ENCODE measurements at regions not wholly inside any gene's neighbourhood (a gene's known extent, or its start where the extent isn't known, plus 50 kb on each side); places are given as distances from the start of the nearest gene placed in this dataset.

DNA sequence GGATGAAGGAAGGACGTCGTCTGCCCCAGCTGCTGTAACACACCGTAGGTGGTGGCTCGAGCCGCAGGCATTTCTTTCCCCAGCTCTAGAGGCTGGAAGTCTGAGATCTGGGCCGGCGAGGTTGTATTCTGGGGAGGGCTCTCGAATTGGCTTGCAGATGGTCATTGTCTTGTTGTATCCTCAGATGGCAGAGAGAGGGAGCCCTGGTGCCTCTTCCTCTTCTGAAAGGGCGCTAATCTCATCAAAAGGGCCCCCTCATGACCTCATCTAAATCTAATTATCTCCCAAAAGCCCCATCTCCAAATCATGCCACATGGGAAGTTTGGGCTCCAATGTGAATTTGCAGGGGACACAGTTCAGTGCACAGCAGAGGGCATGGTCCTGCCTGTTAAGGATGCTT is 109.0 kb downstream of the SIK1 start:
- DNase-seq (ENCODE audit: low read depth in 2 of 2) = no peak

DNA sequence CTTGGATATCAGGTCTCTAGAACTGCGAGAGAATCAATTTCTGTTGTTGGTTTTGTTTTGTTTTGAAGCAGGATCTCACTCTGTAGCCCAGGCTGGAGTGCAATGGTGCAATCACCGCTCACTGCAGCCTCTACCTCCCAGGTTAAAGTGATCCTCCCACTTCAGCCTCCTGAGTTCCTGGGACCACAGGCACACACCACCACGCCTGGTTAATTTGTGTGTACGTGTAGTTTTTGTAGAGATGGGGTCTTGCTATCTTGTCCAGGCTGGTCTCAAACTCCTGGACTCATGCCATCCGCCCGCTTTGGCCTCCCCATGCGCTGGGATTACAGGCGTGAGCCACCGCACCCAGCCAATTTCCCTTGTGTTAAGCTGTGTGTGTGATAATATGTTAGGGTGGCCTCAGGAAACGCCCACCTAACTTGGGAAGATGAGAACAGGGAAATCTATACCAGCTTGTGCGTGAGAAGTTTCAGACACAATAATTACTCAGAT is 109.6 kb downstream of the SIK1 start:
- DNase-seq (ENCODE audit: low read depth in 2 of 2) = no peak

DNA sequence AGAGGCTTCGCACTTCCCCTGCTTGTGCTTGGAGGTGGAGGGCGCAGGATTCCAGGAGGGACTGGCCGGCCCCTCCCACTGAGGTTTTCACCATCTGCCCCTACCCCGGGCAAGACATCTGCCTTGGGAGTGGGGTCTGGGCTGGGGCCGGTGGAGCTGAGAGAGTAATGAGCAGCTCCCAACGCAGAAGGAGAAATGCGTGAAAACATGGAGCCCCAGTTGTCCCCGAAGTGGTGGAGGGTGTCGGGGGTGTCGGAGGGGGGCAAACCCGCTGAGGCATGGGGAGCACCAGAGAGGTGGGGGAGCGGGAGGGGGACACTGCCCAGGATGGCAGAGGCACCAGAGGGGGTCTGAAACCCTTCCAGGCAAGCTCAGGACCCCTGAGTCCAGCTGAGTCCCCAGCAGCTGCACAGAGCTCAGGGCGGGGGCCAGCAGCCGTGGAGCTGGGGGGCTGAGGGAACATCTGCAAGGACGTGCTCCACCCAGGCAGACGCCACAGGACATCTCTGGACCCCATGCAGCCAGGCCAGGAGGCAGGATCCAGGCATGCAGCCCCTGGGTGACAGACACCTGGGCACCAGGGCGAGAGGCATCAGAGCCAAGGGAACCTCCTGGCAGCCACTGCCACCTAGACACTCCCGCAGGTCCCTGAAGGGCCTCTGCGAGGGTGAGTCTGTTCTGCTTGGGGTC is 110.6 kb downstream of the SIK1 start:
- DNase-seq (ENCODE audit: low read depth in 2 of 2) = no peak

- DNase-seq (ENCODE audit: low read depth in 2 of 2) = no peak
Observed at GRCh38 chr21:43315244-43316137, 111.4 kb downstream of the SIK1 start.

- no peak for DNase-seq (ENCODE audit: low read depth in 2 of 2)
Observed at GRCh38 chr21:43313939-43314405, 113.0 kb downstream of the SIK1 start.

GRCh38 chr21:43313221-43313938 is 113.6 kb downstream of the SIK1 start:
- no peak for DNase-seq (ENCODE audit: low read depth in 2 of 2)

DNA sequence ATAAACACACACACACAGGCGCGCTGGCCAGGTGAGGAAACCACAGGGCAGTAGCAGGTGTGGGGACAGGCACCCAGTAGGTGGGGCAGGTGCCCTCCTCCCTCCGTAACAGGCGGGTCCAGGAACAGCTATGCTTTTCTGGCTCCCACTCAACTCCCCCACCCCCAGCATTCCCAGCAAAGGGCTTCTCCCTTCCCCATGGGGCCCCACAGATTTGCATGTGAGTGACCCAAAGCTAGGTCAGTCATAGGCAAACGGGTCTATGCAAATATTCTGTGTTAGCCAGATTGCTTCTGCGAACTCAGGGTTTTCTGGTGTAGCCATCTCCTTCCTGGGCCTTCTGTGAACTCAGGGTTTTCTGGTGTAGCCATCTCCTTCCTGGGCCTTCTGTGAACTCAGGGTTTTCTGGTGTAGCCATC is 114.2 kb downstream of the SIK1 start:
- DNase-seq (ENCODE audit: low read depth in 2 of 2) = no peak

- DNase-seq (ENCODE audit: low read depth in 2 of 2) = no peak
Observed at GRCh38 chr21:43312011-43312410, 114.9 kb downstream of the SIK1 start.

GRCh38 chr21:43311301-43311817 is 115.6 kb downstream of the SIK1 start:
- DNase-seq (ENCODE audit: low read depth in 2 of 2) = no peak

DNA sequence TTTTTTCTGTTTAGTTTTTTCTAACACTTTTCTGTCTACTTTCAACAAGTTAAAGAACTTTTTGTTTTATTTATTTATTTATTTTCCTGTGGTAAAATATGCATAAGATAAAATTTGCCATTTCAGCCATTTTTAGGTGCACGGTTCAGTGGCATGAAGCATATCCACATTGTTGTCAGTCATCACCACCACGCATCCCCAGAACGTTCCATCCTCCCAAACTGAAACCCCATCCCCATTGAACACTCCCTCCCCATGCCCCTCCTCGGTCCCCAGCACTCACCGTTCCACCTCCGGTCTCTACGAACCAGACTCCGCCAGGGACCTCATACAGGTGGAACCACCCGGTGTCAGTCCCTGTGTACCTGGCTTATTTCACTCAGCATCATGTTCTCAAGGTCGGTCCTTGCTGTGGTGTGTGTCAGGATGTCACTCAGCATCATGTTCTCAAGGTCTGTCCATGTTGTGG is 118.1 kb downstream of the SIK1 start:
- DNase-seq (ENCODE audit: low read depth in 2 of 2) = no peak

- no peak for DNase-seq (ENCODE audit: low read depth in 2 of 2)
Observed at GRCh38 chr21:43308101-43308814, 118.7 kb downstream of the SIK1 start.

DNA sequence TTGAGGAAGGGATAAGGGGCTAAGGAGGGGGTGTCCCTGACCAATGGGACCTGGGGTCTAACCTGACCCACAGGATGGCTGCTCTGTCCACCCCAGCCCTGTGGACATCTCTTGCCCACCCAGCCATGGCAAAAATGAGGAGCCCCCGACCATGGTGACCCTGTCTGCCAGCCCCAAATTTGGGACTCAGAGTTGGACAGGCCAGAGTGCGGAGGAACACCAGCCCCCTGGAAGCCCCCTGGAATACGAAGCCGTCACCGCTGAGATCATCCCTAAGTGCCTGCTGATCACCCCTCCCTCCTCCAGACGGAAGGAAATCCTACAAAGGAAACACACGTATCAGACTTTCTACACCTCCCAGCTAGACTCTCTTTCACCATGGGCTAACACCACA is 119.3 kb downstream of the SIK1 start:
- no peak for DNase-seq (ENCODE audit: low read depth in 2 of 2)

DNA sequence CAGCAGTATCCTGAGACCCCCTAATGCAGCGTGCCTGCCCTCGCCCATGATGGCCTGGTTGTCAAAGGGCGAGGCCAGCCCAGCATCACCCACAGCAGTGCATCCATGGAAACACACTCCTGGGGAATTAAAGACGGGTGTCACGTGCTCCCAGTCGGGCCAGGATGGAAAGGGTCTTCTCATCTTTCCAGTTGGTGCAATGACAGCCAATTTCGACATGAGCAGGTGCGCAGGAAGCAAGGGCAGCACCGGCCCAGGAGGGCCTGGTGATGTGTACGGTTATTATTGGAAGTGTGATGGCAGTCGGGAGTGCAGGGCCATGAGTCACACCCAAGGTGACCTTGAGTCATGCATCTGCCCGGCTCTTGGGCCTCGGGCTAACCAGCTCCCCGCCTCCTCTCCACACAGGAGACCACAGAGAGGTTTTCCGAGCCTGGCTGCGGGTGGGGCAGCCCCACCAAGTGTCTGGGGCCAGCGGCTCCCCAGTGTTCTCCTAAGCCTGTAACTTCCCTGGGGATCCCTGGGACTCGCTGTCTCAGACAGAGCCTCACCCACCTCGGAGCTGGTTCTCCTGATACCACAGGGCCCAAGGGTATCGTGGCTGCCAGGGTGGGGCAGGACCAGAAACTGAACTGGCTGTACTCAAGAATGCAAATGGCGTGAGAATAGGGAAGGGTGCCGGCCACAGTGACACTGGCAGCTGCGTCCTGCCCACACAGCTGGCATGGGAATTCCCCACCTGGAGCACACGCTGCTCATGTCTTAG is 119.8 kb downstream of the SIK1 start:
- no peak for DNase-seq (ENCODE audit: low read depth in 2 of 2)

- DNase-seq (ENCODE audit: low read depth in 2 of 2) = no peak
Observed at GRCh38 chr21:43306391-43306790, 120.5 kb downstream of the SIK1 start.

- DNase-seq (ENCODE audit: low read depth in 2 of 2) = no peak
Observed at GRCh38 chr21:43305811-43306311, 121.1 kb downstream of the SIK1 start.

DNA sequence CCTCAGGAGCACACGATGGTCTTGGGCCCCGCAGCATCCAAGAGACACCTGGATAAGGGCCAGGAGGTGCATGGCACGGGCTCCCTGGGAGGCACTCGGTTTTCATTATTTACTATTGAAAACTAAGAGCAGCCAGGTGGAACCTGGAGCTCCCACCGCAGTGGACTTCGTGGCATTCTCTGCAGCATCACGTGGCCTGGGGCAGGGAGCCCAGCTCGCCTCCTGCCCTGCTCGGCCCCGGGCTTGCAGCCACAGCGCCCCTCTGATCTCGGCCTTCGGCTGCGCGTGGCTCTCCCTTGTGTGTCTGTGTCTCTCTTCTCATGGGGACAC is 121.6 kb downstream of the SIK1 start:
- DNase-seq (ENCODE audit: low read depth in 2 of 2) = no peak

- no peak for DNase-seq (ENCODE audit: low read depth in 2 of 2)
Observed at GRCh38 chr21:43304621-43305335, 122.2 kb downstream of the SIK1 start.

GRCh38 chr21:43304206-43304605 is 122.7 kb downstream of the SIK1 start:
- DNase-seq (ENCODE audit: low read depth in 2 of 2) = no peak

DNA sequence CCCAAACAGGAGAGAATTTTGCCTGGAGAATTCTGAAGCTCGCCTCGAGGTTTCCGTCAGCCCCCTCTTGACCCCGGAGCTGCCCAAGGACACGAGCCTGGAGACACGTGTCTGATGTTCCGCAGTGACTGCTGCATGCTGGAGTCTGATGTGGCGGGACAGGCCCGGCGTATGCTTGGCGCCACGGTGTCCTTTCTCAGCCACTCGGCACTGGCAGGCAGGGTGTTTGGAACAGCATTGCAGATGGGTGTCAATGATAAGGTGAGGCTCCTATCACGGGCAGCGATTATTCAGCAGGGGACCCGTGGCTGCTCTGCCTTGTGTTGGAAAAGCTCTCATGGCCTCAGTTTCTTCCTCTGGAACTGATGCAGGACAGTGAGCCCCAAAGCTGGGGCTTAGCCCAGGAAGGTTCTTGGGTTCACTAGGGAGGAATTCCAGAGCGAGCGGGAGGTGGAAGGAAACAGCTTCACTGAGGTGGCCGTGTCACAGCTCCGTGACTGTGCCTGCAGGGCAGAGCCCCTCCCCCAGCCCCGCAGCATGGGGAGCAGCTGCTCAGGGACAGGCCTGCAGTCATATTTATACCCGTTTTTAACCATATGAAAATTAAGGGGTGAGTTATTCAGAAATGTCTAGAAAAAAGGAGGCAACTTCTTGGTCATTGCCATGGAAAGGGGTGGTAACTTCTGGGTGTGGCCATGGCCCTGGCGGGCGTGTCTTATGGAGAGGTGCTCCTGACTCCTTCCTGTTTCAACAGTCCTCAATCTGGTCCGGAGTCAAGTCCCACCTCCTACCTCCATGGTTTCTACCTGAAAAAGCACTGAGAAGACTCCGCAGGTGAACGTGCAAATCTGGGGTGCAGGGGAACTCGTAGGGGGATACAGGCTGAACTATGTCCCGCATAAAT is 123.4 kb downstream of the SIK1 start:
- no peak for DNase-seq (ENCODE audit: low read depth in 2 of 2)
